Activated naive CD8-positive, alpha-beta T cell treated with anti-CD3 and anti-CD28 coated beads, Interleukin-2, amount 50 U/mL, for 24 hours (primary cell): ENCODE measurements at regions not wholly inside any gene's neighbourhood (a gene's known extent, or its start where the extent isn't known, plus 50 kb on each side); places are given as distances from the start of the nearest gene placed in this dataset.

ENCODE experiments used
- ATAC-seq: fragments of 150-1000 bp; cut with Tn5 transposase; one replicate; pipeline ENCODE4 v1.10.0; 2021
- DNase-seq: peaks from one replicate; pipeline ENCODE4 v3.0.0; 2021
- H3K27ac Mint-ChIP-seq: one replicate; pipeline ENCODE4 v1.8.0; 2021; ENCODE audit warnings: mild to moderate bottlenecking, mixed read lengths
- H3K27me3 Mint-ChIP-seq: one replicate; pipeline ENCODE4 v1.8.0; 2021; ENCODE audit warnings: mixed read lengths
- H3K36me3 Mint-ChIP-seq: one replicate; pipeline ENCODE4 v1.8.0; 2021; ENCODE audit warnings: low read depth, mixed read lengths
- H3K4me1 Mint-ChIP-seq: one replicate; pipeline ENCODE4 v1.8.0; 2021; ENCODE audit warnings: mixed read lengths
- H3K4me3 Mint-ChIP-seq: one replicate; pipeline ENCODE4 v1.8.0; 2021; ENCODE audit warnings: mild to moderate bottlenecking, moderate library complexity, mixed read lengths
- H3K9me3 Mint-ChIP-seq: one replicate; pipeline ENCODE4 v1.8.0; 2021; ENCODE audit warnings: mixed read lengths

DNA sequence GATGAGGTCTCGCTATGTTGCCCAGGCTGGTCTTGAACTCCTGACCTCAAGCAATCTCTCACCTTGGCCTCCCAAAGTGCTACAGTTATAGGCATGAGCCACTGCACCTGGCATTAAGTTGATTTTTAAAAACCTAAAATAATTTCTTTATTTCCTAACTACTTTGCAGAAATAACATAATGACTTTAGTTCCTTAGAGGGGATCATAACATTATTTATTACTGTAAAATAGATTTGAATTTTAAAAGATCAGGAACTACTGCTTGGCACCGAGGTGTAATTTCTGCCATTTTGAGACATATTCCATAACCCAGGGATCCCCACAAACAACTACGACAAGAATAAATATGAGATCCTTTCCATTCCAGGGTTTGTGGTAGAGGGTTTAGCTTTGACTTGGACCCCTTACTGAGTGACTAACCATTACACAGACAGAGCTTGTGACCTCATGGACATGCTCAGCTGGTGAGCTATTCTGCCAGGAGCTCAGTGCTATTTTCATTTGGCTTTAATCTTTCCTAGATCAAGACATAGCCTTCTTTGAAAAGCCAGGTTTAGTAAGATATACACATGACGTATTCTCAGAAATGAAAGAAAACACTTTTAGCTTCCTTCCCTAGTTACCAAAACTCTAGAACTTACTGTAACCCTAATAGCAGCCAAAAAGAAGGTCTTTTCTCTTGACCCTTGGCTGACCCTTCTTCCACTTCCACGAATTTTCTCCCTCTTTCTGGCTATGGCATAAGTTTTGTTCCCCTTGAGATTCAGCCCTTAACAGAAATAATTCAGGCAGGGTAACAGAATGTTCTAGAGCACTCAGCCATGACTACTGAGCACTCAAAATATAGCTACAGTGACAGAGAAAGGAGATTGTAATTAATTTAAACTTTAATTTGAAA is 75.1 kb upstream of the NUDT4 start:
- Mint-ChIP-seq H3K9me3 (peaks cover 9% of the 10 kb centered on the region), H3K36me3 (no peaks in the 10 kb centered on the region), H3K4me1 (no peaks in the 10 kb centered on the region), H3K27me3 (no peaks in the 10 kb centered on the region), H3K4me3 (no peak overlapping the region), H3K27ac (no peak overlapping the region)
- DNase-seq (no peak), ATAC-seq (no peak)

DNA sequence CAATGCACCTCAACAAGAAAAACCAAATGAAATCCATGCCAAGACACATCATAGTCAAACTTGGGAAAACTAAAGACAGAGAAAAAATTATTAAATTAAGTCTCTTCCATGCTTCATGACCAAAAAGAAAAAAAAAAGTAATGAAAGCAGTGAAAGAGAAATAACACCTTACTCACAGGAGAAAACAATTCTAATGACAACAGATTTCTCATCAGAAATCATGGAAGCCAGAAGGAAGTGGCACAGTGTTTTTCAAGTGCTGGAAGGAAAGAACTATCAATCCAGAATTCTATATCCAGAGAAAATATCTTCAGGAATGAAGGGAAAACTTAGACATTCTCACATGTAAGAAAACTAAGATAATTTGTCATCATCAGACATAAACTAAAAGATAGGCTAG is 71.1 kb upstream of the NUDT4 start:
- H3K4me3 Mint-ChIP-seq: no peak overlapping the region
- H3K27ac Mint-ChIP-seq: no peak overlapping the region
- H3K27me3 Mint-ChIP-seq: no peaks in the 10 kb centered on the region
- DNase-seq: no peak
- peaks cover 9% of the 10 kb centered on the region for H3K9me3 Mint-ChIP-seq
- no peaks in the 10 kb centered on the region for H3K36me3 Mint-ChIP-seq
- ATAC-seq: no peak
- no peaks in the 10 kb centered on the region for H3K4me1 Mint-ChIP-seq

DNA sequence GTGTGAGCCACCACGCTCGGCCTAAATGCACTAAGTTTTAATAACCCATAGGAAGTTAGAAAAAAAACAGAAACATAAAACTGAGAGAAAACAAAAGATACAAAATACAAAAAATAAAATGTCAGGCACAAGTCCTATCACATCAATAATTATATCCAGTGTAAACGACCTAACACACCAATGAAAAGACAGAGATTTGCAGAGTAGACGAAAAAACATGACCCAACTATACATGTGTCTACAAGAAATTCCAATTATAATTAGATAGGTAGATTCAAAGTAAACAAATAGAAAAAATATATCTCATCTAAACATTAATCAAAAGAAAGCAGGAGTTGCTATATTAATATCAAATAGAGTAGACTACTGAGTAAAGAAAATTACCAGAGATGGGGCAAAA is 69.4 kb upstream of the NUDT4 start:
- Mint-ChIP-seq H3K4me3 (no peak overlapping the region), H3K27me3 (no peaks in the 10 kb centered on the region), H3K36me3 (no peaks in the 10 kb centered on the region), H3K27ac (no peak overlapping the region), H3K9me3 (peaks cover 9% of the 10 kb centered on the region), H3K4me1 (no peaks in the 10 kb centered on the region)
- ATAC-seq (no peak), DNase-seq (no peak)

DNA sequence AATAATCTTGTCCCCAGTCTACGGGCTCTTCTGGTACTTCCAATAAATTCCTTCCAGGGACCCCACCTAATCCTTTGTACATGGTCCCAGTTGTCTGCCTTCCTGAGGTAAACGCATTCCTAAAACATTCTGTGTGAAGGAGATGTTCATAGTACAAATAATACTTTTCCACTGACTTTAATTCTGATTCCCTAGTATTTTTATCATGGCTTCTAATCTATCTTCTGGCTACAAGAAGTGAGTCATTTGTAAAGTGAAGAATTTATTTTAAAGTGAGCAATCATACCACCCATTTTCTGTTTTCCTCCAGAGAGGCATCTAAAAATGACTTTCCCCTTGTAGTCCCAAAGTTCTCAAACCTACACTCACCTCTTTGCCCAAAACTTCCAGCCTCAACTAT is 65.9 kb upstream of the NUDT4 start:
- no peak for DNase-seq
- Mint-ChIP-seq H3K4me1 (no peaks in the 10 kb centered on the region), H3K27ac (no peak overlapping the region), H3K9me3 (peaks cover 2% of the 10 kb centered on the region), H3K4me3 (no peak overlapping the region), H3K36me3 (no peaks in the 10 kb centered on the region), H3K27me3 (no peaks in the 10 kb centered on the region)
- no peak for ATAC-seq

DNA sequence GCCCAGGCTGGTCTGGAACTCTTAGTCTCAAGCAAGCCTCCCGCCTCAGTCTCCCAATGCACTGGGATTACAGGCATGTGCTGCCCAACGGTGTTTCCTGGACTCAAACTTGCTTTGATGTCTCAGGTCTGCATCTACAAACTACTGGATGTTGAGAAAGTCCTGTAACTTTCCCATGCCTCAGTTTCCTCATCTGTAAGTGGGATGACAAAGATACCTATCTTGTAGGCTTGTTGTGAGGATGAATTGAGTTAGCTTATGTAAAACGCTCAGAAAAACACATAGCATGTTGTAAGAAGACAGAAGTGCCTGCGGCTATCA is 63.6 kb upstream of the NUDT4 start:
- Mint-ChIP-seq H3K27ac (no peak overlapping the region), H3K9me3 (no peaks in the 10 kb centered on the region), H3K36me3 (no peaks in the 10 kb centered on the region), H3K27me3 (no peaks in the 10 kb centered on the region), H3K4me1 (peaks cover 4% of the 10 kb centered on the region), H3K4me3 (no peak overlapping the region)
- ATAC-seq (no peak), DNase-seq (no peak)

DNA sequence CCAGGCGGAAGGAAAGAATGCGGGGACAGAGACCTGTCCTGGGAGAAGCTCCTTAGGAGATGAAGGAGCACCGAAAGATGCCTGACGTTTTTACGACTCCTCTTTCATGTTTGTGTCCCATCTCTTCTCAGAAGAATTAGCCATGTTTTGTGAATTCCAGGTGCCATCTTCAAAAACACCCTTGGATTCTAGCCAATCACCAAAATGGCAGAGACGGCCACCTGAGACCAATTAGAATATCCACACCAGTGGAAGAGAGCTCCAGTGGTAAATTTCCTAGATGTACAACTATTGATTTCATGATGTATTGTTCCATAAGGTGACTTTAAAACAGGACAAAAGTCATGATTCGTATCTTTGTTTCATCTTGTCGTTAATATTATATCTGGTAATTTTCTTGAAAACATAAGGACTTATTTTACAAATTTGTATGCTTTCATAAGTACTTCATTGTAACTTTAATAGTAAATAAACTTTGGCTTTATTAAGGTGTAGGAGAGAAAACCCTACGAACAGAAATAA is 62.3 kb upstream of the NUDT4 start:
- ATAC-seq (no peak), DNase-seq (no peak)
- Mint-ChIP-seq H3K27me3 (no peaks in the 10 kb centered on the region), H3K27ac (no peak overlapping the region), H3K9me3 (no peaks in the 10 kb centered on the region), H3K4me1 (peaks cover 4% of the 10 kb centered on the region), H3K36me3 (no peaks in the 10 kb centered on the region), H3K4me3 (no peak overlapping the region)

DNA sequence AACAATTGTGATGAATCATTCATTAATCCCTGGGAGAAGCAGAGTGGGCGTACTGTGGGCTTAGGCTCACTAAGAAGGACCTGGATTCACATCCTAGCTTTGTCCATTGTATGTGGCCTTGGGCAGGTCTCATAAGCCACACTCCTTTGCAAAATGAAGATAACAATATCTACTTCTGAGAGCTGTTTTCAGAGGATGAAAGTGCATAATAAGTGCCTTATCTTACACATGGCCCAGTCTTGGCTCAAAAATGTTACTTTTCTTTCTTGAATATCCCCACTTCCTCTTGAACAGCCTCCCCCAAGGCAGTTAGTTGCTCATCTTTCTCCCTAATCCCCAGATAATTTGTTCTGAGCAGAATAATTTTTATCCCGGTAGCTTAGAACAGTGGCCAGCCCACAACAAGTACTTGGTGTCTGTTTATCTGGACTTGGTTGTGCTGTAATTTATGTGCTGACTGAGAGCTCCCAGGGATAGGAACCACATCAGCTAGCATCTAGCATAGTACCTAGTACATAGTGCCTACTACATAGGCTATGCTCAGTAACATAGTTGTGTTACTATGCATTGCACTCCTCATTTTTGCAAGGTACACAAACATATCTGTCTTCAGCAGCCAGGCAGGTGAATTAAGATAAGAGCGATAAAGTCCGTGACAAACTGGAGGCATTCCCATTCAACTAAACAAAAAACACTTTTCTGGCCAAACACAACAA is 61.7 kb upstream of the NUDT4 start:
- H3K36me3 Mint-ChIP-seq: no peaks in the 10 kb centered on the region
- ATAC-seq (no peak), DNase-seq (no peak)
- H3K4me1 Mint-ChIP-seq: peaks cover 4% of the 10 kb centered on the region
- H3K4me3 Mint-ChIP-seq: no peak overlapping the region
- H3K27ac Mint-ChIP-seq: no peak overlapping the region
- H3K27me3 Mint-ChIP-seq: no peaks in the 10 kb centered on the region
- H3K9me3 Mint-ChIP-seq: no peaks in the 10 kb centered on the region

DNA sequence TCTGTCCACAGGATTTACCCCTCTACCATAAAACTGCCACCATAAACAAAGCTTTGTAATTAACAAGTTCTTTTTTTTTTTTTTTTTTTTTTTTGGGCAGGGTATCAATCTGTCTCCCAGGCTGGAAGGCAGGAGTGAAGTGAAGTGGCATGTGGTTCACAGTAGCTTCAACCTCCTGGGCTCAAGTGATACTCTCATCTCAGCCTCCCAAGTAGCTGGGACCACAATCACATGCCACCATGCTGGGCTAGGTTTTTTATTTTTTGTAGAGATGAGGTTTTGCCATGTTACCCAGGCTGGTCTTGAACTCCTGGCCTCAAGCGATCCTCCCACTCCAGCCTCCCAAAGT is 61.1 kb upstream of the NUDT4 start:
- ATAC-seq: no peak
- Mint-ChIP-seq H3K9me3 (no peaks in the 10 kb centered on the region), H3K4me3 (no peak overlapping the region), H3K27me3 (no peaks in the 10 kb centered on the region), H3K4me1 (peaks cover 4% of the 10 kb centered on the region), H3K27ac (no peak overlapping the region), H3K36me3 (no peaks in the 10 kb centered on the region)
- DNase-seq: no peak

DNA sequence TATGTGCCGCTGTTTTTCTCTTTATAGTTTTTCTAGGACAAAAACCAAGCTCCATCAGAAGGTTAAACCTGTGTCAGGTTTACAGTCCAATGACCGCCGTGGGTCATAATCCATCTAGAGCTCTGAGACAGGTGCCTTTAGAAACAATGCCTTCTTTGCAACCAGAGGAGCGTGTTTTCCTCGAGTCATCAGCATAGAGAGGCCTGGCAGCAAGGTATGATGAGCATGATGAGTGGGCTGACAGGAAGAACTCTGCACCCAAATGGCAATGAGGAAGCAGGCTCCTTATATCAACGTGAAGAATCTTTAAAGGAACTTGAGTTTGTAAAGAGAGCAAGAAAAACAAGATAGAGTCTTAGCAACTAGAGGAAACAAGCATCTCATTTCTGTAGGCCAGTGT is 60.5 kb upstream of the NUDT4 start:
- DNase-seq: no peak
- peaks cover 4% of the 10 kb centered on the region for H3K4me1 Mint-ChIP-seq

DNA sequence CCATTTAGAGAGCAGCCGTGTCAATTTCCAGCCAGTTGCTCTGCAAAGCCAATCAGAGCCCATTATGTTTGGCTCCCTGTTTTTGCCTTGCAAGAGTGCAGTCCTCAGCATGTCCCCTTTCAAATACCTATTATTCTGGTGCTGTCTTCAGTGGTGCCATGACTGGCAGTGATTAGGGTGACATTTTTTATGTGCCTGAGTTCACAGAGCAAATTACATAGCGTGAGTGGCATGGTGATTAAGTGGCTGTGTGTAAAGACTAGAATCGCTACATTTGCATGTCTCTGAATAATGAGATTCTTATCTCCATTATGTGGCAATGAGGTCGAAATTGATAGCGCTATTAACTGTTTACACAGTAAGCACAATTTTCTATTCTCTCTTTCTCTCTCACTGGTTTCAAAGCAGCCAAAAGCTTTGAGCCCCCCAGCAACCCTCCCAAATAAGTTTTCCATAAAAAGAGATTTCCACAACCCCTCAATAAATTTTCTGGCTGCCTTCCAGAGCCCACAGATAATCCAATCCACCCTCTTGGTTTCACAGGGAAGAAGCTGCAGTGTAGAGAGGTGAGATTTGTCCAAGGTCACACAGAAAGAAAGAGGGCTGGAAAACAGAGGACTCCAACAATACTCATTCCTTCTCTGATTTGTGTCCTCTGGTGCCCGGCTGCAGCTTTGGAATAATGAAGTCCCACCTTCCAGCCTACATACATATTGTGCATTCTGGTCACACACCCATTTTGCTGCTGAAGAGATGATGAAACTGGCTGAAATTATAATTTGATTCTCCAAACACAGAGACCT is 58.8 kb upstream of the NUDT4 start:
- H3K4me3 Mint-ChIP-seq: no peak overlapping the region
- peaks cover 6% of the 10 kb centered on the region for H3K4me1 Mint-ChIP-seq
- no peak overlapping the region for H3K27ac Mint-ChIP-seq
- H3K27me3 Mint-ChIP-seq: no peaks in the 10 kb centered on the region
- no peaks in the 10 kb centered on the region for H3K9me3 Mint-ChIP-seq
- no peaks in the 10 kb centered on the region for H3K36me3 Mint-ChIP-seq
- DNase-seq (no peak), ATAC-seq (no peak)

More for the DNA sequence above, 60.5 kb upstream of the NUDT4 start:
- no peaks in the 10 kb centered on the region for H3K36me3 Mint-ChIP-seq
- no peaks in the 10 kb centered on the region for H3K27me3 Mint-ChIP-seq
- no peak overlapping the region for H3K4me3 Mint-ChIP-seq
- ATAC-seq: peak; percentile 49
- H3K27ac Mint-ChIP-seq: no peak overlapping the region
- H3K9me3 Mint-ChIP-seq: no peaks in the 10 kb centered on the region

DNA sequence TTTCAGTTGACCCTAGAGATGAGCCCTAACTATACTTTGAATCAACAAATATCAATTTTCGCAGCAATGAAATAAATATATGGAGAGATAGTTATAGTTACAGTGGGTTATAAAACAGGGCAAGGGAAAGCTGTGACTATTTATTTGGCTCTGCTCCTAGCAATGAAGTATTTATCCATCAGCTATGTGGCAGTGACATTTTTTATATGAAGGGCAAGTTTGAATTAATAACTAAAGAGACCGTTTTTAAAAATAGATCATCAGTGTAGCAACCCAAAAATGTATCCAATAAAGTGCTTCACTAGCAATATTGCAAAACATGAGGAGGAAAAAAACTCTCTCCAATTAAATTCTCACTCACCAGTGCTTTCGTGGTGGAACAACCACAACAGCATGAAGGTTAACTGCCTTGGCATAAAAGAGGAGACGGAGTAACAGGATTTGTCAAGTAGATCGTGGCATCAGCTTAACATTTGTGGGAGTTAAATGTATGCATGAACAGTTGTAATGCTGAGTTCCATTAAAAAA is 58.1 kb upstream of the NUDT4 start:
- Mint-ChIP-seq H3K27me3 (no peaks in the 10 kb centered on the region), H3K36me3 (no peaks in the 10 kb centered on the region), H3K9me3 (no peaks in the 10 kb centered on the region), H3K4me1 (peaks cover 7% of the 10 kb centered on the region), H3K27ac (no peak overlapping the region), H3K4me3 (no peak overlapping the region)
- ATAC-seq (no peak), DNase-seq (no peak)

DNA sequence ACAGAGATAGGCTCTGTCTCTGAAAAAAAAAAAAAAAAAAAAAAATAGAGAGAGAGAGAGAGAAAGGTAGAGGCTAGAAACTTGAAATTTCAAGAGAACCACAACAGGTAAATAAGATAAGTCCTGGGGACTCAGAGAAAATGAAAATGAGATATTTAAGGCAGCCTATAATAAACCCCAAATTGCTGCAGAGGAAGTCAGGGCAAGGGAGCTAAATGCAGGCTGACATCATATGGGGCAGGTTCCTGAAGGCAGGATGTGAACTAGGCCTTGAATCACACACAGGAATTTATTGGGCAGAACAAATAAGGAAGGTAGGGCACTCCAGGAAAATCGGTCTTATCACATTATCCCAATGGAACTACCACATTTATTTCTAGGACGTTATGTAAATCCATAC is 54.9 kb upstream of the NUDT4 start:
- no peak overlapping the region for H3K4me3 Mint-ChIP-seq
- ATAC-seq: no peak
- H3K27me3 Mint-ChIP-seq: no peaks in the 10 kb centered on the region
- H3K4me1 Mint-ChIP-seq: peaks cover 3% of the 10 kb centered on the region
- H3K27ac Mint-ChIP-seq: no peak overlapping the region
- H3K9me3 Mint-ChIP-seq: no peaks in the 10 kb centered on the region
- no peak for DNase-seq
- no peaks in the 10 kb centered on the region for H3K36me3 Mint-ChIP-seq

DNA sequence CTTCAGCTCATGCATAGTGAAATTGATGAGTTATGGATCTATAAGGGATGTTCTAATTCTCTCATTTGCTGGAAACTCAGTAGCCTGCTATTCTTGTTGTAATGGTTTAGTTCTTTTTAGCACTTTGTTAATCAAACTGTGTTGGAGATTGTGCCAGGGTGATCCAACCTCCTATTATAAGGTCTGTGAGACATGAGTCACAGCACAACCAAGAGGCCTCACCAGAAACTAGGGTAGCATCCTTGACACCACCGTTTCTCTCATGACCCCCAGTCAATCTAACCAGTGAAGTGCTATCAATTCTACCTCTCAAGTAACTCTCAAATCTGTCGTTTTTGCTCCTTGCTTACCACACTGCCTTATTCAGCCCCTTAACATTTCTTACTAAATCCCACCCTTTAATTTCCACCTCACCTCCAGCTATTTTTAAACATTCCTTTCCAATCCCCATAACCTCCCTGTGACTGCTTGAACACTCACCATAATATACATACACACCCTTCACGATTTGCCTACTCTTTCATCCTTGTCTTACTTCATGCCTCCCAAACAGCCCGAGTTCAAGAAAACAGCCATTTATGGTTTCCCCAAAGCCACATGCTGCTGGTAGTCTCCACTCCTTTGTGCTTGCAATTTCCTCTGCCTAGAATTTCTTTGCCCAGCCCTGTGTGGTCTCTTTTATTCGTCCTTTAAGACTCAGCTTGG is 53.9 kb upstream of the NUDT4 start:
- no peaks in the 10 kb centered on the region for H3K36me3 Mint-ChIP-seq
- no peak for DNase-seq
- no peak overlapping the region for H3K4me3 Mint-ChIP-seq
- no peaks in the 10 kb centered on the region for H3K27me3 Mint-ChIP-seq
- H3K4me1 Mint-ChIP-seq: peaks cover 3% of the 10 kb centered on the region
- no peak overlapping the region for H3K27ac Mint-ChIP-seq
- ATAC-seq: peak; percentile 65
- H3K9me3 Mint-ChIP-seq: no peaks in the 10 kb centered on the region

DNA sequence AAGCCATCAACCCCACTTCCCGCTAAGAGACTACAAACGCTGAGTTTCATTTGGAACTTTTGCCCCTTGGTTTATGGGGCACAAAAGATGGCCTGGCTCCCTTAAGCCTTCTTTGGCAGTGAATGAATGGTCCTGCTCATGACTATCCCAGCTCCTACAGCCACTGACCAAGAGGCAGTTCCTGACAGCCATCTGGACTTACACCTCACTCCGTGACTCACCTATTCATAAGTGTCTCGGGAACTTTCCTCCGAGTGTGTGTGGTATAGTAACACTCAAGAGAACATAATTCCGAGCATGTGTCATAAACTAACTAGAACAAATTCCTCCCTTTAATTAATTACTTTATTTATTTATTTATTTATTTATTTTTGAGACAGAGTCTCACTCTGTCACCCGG is 51.9 kb upstream of the NUDT4 start:
- Mint-ChIP-seq H3K27me3 (no peaks in the 10 kb centered on the region), H3K36me3 (no peaks in the 10 kb centered on the region), H3K9me3 (no peaks in the 10 kb centered on the region), H3K4me1 (peaks cover 3% of the 10 kb centered on the region), H3K27ac (no peak overlapping the region), H3K4me3 (no peak overlapping the region)
- DNase-seq: no peak
- no peak for ATAC-seq
